Neural cell (in vitro differentiated cells): ENCODE measurements at regions not wholly inside any gene's neighbourhood (a gene's known extent, or its start where the extent isn't known, plus 50 kb on each side); places are given as distances from the start of the nearest gene placed in this dataset.

Experiments used
- H2AFZ ChIP-seq: fragments of 200-600, 300-800 bp; sonication (generic), shearing (Covaris generic); 2 replicates; pipeline ENCODE4 v1.6.0; 2014; ENCODE audit warnings: low read depth, mild to moderate bottlenecking, antibody characterized with exemption, low read length, moderate library complexity
- H3F3A ChIP-seq: fragments of 200-600 bp; shearing (Covaris generic); 2 replicates; pipeline ENCODE4 v1.6.1; 2016; ENCODE audit warnings: mild to moderate bottlenecking, moderate library complexity, mixed read lengths, antibody characterized with exemption, low read length; ENCODE audit not compliant: insufficient read depth, poor library complexity, severe bottlenecking
- H3K27ac ChIP-seq: fragments of 200-600, 300-800 bp; sonication (generic), shearing (Covaris generic); 2 replicates; pipeline ENCODE4 v1.5.1; 2014; ENCODE audit warnings: mild to moderate bottlenecking, low read length, moderate library complexity
- H3K27me3 ChIP-seq: fragments of 300-800, 200-600 bp; sonication (generic), shearing (Covaris generic); 2 replicates; pipeline ENCODE4 v1.6.0; 2014; ENCODE audit warnings: mild to moderate bottlenecking, low read depth, low read length, moderate library complexity; ENCODE audit not compliant: insufficient read depth
- H3K36me3 ChIP-seq: fragments of 300-800, 200-600 bp; sonication (generic), shearing (Covaris generic); 2 replicates; pipeline ENCODE4 v1.5.1; 2014; ENCODE audit warnings: mild to moderate bottlenecking, antibody characterized with exemption, low read length, moderate library complexity; ENCODE audit not compliant: insufficient read depth
- H3K4me2 ChIP-seq: fragments of 300-800, 200-600 bp; sonication (generic), shearing (Covaris generic); 2 replicates; pipeline ENCODE4 v1.6.0; 2014; ENCODE audit warnings: mild to moderate bottlenecking, low read length
- H3K4me3 ChIP-seq: fragments of 300-800, 200-600 bp; sonication (generic), shearing (Covaris generic); 2 replicates; pipeline ENCODE4 v1.5.1; 2014; ENCODE audit warnings: mild to moderate bottlenecking, low read length, moderate library complexity
- H3K79me2 ChIP-seq: fragments of 200-600 bp; shearing (Covaris generic); replicated peaks from 2 replicates; pipeline ENCODE4 v1.6.0; 2014; ENCODE audit warnings: mild to moderate bottlenecking, low read length, moderate library complexity; ENCODE audit not compliant: insufficient read depth
- H3K9ac ChIP-seq: fragments of 300-800, 200-600 bp; sonication (generic), shearing (Covaris generic); 2 replicates; pipeline ENCODE4 v1.6.1; 2016; ENCODE audit warnings: mild to moderate bottlenecking, low read length, mixed read lengths
- H3K9me2 ChIP-seq: fragments of 200-600 bp; shearing (Covaris generic); 2 replicates; pipeline ENCODE4 v1.6.1; 2016; ENCODE audit warnings: mild to moderate bottlenecking, low read length, mixed read lengths; ENCODE audit not compliant: insufficient read depth
- H3K9me3 ChIP-seq: fragments of 200-600, 300-800 bp; sonication (generic), shearing (Covaris generic); 2 replicates; pipeline ENCODE4 v1.6.1; 2016; ENCODE audit warnings: mild to moderate bottlenecking, mixed run types, low read length, moderate library complexity, mixed read lengths
- H4K20me1 ChIP-seq: fragments of 200-600 bp; shearing (Covaris generic); 2 replicates; pipeline ENCODE4 v1.6.1; 2016; ENCODE audit warnings: mild to moderate bottlenecking, mixed run types; ENCODE audit not compliant: insufficient read depth
- CTCF ChIP-seq: fragments of 450-650 bp; IDR thresholded peaks from 2 replicates; pipeline ENCODE4 v1.5.1; 2014; ENCODE audit warnings: antibody characterized with exemption, mild to moderate bottlenecking, moderate library complexity; ENCODE audit not compliant: poor library complexity, severe bottlenecking
- EP300 ChIP-seq: fragments of 450-650 bp; conservative IDR thresholded peaks from 2 replicates; pipeline ENCODE4 v1.6.1; 2014; ENCODE audit warnings: antibody characterized with exemption, mild to moderate bottlenecking, moderate library complexity; ENCODE audit not compliant: poor library complexity, severe bottlenecking
- MXI1 ChIP-seq: fragments of 450-650 bp; conservative IDR thresholded peaks from 2 replicates; pipeline ENCODE4 v1.6.1; 2014; ENCODE audit warnings: antibody characterized with exemption, mild to moderate bottlenecking; ENCODE audit not compliant: poor library complexity, severe bottlenecking
- POLR2AphosphoS5 ChIP-seq: IDR thresholded peaks from 2 replicates; pipeline ENCODE4 v1.6.1; 2012
- RAD21 ChIP-seq: fragments of 450-650 bp; conservative IDR thresholded peaks from 2 replicates; pipeline ENCODE4 v1.6.1; 2014; ENCODE audit warnings: antibody characterized with exemption, mild to moderate bottlenecking, moderate library complexity
- SMC3 ChIP-seq: fragments of 450-650 bp; conservative IDR thresholded peaks from 2 replicates; pipeline ENCODE4 v1.6.1; 2014; ENCODE audit warnings: antibody characterized with exemption, mild to moderate bottlenecking, moderate library complexity; ENCODE audit not compliant: poor library complexity
- TAF1 ChIP-seq: IDR thresholded peaks from 2 replicates; pipeline ENCODE4 v1.6.1; 2012; ENCODE audit warnings: low read depth
- TF ChIP-seq, protein P1 (sequence below): IDR thresholded peaks from 2 replicates; pipeline ENCODE4 v1.6.1; 2012; ENCODE audit warnings: borderline replicate concordance

GRCh38 chr4:116015062-116015461, 901.6 kb upstream of the NDST4 start:
- Histone ChIP-seq H3K27me3 (no peaks in the 10 kb centered on the region), H3K9me3 (peaks cover 3% of the 10 kb centered on the region), H3K36me3 (no peaks in the 10 kb centered on the region), H3K4me3 (no peak overlapping the region), H4K20me1 (no peaks in the 10 kb centered on the region), H3K9ac (no peak overlapping the region), H2AFZ (no peak overlapping the region), H3K4me2 (no peak overlapping the region), H3K79me2 (no peaks in the 10 kb centered on the region), H3K9me2 (no peaks in the 10 kb centered on the region), H3K27ac (no peak overlapping the region), H3F3A (no peaks in the 10 kb centered on the region)
- TF ChIP-seq SMC3 = no peak
- no peak for TF ChIP-seq MXI1
- TF ChIP-seq RAD21 = no peak
- TF ChIP-seq TAF1 = no peak
- TF ChIP-seq POLR2AphosphoS5 = no peak
- TF ChIP-seq, protein P1, sequence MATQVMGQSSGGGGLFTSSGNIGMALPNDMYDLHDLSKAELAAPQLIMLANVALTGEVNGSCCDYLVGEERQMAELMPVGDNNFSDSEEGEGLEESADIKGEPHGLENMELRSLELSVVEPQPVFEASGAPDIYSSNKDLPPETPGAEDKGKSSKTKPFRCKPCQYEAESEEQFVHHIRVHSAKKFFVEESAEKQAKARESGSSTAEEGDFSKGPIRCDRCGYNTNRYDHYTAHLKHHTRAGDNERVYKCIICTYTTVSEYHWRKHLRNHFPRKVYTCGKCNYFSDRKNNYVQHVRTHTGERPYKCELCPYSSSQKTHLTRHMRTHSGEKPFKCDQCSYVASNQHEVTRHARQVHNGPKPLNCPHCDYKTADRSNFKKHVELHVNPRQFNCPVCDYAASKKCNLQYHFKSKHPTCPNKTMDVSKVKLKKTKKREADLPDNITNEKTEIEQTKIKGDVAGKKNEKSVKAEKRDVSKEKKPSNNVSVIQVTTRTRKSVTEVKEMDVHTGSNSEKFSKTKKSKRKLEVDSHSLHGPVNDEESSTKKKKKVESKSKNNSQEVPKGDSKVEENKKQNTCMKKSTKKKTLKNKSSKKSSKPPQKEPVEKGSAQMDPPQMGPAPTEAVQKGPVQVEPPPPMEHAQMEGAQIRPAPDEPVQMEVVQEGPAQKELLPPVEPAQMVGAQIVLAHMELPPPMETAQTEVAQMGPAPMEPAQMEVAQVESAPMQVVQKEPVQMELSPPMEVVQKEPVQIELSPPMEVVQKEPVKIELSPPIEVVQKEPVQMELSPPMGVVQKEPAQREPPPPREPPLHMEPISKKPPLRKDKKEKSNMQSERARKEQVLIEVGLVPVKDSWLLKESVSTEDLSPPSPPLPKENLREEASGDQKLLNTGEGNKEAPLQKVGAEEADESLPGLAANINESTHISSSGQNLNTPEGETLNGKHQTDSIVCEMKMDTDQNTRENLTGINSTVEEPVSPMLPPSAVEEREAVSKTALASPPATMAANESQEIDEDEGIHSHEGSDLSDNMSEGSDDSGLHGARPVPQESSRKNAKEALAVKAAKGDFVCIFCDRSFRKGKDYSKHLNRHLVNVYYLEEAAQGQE = no peak
- TF ChIP-seq CTCF = no peak
- no peak for TF ChIP-seq EP300

DNA sequence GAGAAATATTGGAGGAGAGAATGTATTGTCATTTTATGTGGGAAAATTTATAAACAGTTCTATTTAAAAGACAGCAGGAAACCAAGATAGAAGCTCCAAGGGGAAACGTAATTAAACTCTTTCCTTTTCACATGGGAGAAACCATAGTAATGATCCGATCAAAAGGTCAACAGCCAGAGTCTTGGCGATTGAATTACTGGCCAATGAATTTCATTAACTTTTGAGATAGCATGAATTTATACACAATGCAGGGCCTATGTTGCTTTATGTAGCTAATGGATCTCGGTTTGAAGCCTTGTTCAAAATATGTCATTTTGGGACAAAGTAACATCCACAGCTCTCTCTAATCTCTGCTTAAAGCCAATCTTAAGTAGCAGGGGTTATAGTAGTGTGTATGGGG, 897.5 kb upstream of the NDST4 start:
- Histone ChIP-seq H3K9me2 (no peaks in the 10 kb centered on the region), H3K27me3 (no peaks in the 10 kb centered on the region), H4K20me1 (no peaks in the 10 kb centered on the region), H3K36me3 (no peaks in the 10 kb centered on the region), H3K4me3 (no peak overlapping the region), H3F3A (no peaks in the 10 kb centered on the region), H3K4me2 (no peak overlapping the region), H3K9ac (no peak overlapping the region), H3K27ac (no peak overlapping the region), H2AFZ (no peak overlapping the region), H3K79me2 (no peaks in the 10 kb centered on the region), H3K9me3 (peaks cover 3% of the 10 kb centered on the region)
- TF ChIP-seq EP300 = no peak
- TF ChIP-seq, protein P1 = no peak
- no peak for TF ChIP-seq RAD21
- TF ChIP-seq POLR2AphosphoS5 = no peak
- TF ChIP-seq MXI1 = no peak
